Karpas-422 (cell line): ENCODE measurements at regions not wholly inside any gene's neighbourhood (a gene's known extent, or its start where the extent isn't known, plus 50 kb on each side); places are given as distances from the start of the nearest gene placed in this dataset.

Experiments used
- DNase-seq: peaks from one replicate; pipeline ENCODE4 v3.0.0-alpha.2; 2015
- H2AFZ ChIP-seq: fragments of 200-600 bp; sonication (generic); 2 replicates; pipeline ENCODE4 v1.6.1; 2014; ENCODE audit warnings: antibody characterized with exemption, low read length, mixed read lengths
- H3K27ac ChIP-seq: fragments of 200-600 bp; sonication (generic); 2 replicates; pipeline ENCODE4 v1.5.1; 2014; ENCODE audit warnings: mild to moderate bottlenecking, low read length, moderate library complexity
- H3K27me3 ChIP-seq: fragments of 200-600 bp; sonication (generic); 2 replicates; pipeline ENCODE4 v1.6.1; 2014; ENCODE audit warnings: low read length, mixed read lengths
- H3K36me3 ChIP-seq: fragments of 200-600 bp; sonication (generic); 2 replicates; pipeline ENCODE4 v1.6.1; 2014; ENCODE audit warnings: low read length, mixed read lengths; ENCODE audit not compliant: insufficient read depth
- H3K4me1 ChIP-seq: fragments of 200-600 bp; sonication (generic); 2 replicates; pipeline ENCODE4 v1.6.1; 2014; ENCODE audit warnings: mild to moderate bottlenecking, low read length, mixed read lengths
- H3K4me2 ChIP-seq: fragments of 200-600 bp; sonication (generic); 2 replicates; pipeline ENCODE4 v1.6.1; 2014; ENCODE audit warnings: low read length, low read depth, mild to moderate bottlenecking; ENCODE audit not compliant: poor library complexity, severe bottlenecking
- H3K4me3 ChIP-seq: fragments of 200-600 bp; sonication (generic); 2 replicates; pipeline ENCODE4 v1.5.1; 2014; ENCODE audit warnings: mild to moderate bottlenecking, antibody characterized with exemption, low read length, mixed read lengths
- H3K79me2 ChIP-seq: fragments of 200-600 bp; sonication (generic); 2 replicates; pipeline ENCODE4 v1.6.1; 2014; ENCODE audit warnings: mild to moderate bottlenecking, low read length, mixed read lengths
- H3K9ac ChIP-seq: fragments of 200-600 bp; sonication (generic); 2 replicates; pipeline ENCODE4 v1.6.0; 2014; ENCODE audit warnings: low read length
- H3K9me2 ChIP-seq: fragments of 200-600 bp; sonication (generic), shearing (Covaris generic); replicated peaks from 2 replicates; pipeline ENCODE4 v1.6.0; 2014; ENCODE audit warnings: mild to moderate bottlenecking, low read length, moderate library complexity; ENCODE audit not compliant: insufficient read depth
- H3K9me3 ChIP-seq: fragments of 300-700, 200-600 bp; sonication (generic); 2 replicates; pipeline ENCODE4 v1.6.1; 2014; ENCODE audit warnings: low read length, mixed read lengths
- H4K20me1 ChIP-seq: fragments of 200-600 bp; sonication (generic); 2 replicates; pipeline ENCODE4 v1.6.1; 2014; ENCODE audit warnings: mild to moderate bottlenecking, antibody characterized with exemption, low read length, low read depth; ENCODE audit not compliant: insufficient read depth

GRCh38 chr6:165229216-165229615 lies 80.2 kb downstream of the C6orf118 start:
- Histone ChIP-seq H3K9me3 (no peaks in the 10 kb centered on the region), H3K4me3 (no peak overlapping the region), H4K20me1 (no peaks in the 10 kb centered on the region), H3K36me3 (no peaks in the 10 kb centered on the region), H2AFZ (no peak overlapping the region), H3K4me2 (no peak overlapping the region), H3K9ac (no peak overlapping the region), H3K79me2 (no peaks in the 10 kb centered on the region), H3K27me3 (no peaks in the 10 kb centered on the region), H3K4me1 (no peaks in the 10 kb centered on the region), H3K9me2 (no peaks in the 10 kb centered on the region), H3K27ac (no peak overlapping the region)
- DNase-seq = no peak

GRCh38 chr6:165227644-165228329 lies 81.6 kb downstream of the C6orf118 start:
- Histone ChIP-seq H3K27ac (no peak overlapping the region), H3K9me2 (no peaks in the 10 kb centered on the region), H3K79me2 (no peaks in the 10 kb centered on the region), H3K36me3 (no peaks in the 10 kb centered on the region), H3K27me3 (no peaks in the 10 kb centered on the region), H3K9ac (no peak overlapping the region), H3K4me3 (no peak overlapping the region), H3K4me2 (no peak overlapping the region), H3K9me3 (no peaks in the 10 kb centered on the region), H2AFZ (no peak overlapping the region), H4K20me1 (no peaks in the 10 kb centered on the region), H3K4me1 (no peaks in the 10 kb centered on the region)
- DNase-seq = no peak

- H3K79me2 ChIP-seq = no peaks in the 10 kb centered on the region
- no peaks in the 10 kb centered on the region for H3K27me3 ChIP-seq
- no peak for DNase-seq
Measured at GRCh38 chr6:165223736-165224135, 85.7 kb downstream of the C6orf118 start.

GRCh38 chr6:165223101-165223500 lies 86.3 kb downstream of the C6orf118 start:
- Histone ChIP-seq H3K4me1 (no peaks in the 10 kb centered on the region), H3K9me3 (no peaks in the 10 kb centered on the region), H3K27ac (no peak overlapping the region), H4K20me1 (no peaks in the 10 kb centered on the region), H3K27me3 (no peaks in the 10 kb centered on the region), H3K9me2 (no peaks in the 10 kb centered on the region), H3K4me2 (no peak overlapping the region), H2AFZ (no peak overlapping the region), H3K79me2 (no peaks in the 10 kb centered on the region), H3K9ac (no peak overlapping the region), H3K4me3 (no peak overlapping the region), H3K36me3 (no peaks in the 10 kb centered on the region)
- no peak for DNase-seq

More at GRCh38 chr6:165223736-165224135, 85.7 kb downstream of the C6orf118 start:
- Histone ChIP-seq H3K36me3 (no peaks in the 10 kb centered on the region), H3K27ac (no peak overlapping the region), H3K9me3 (no peaks in the 10 kb centered on the region), H3K4me2 (no peak overlapping the region), H2AFZ (no peak overlapping the region), H3K9ac (no peak overlapping the region), H3K4me1 (no peaks in the 10 kb centered on the region), H4K20me1 (no peaks in the 10 kb centered on the region), H3K4me3 (no peak overlapping the region), H3K9me2 (no peaks in the 10 kb centered on the region)

- H3K4me1 ChIP-seq = no peaks in the 10 kb centered on the region
- DNase-seq = no peak
Measured at GRCh38 chr6:165222315-165223025, 86.9 kb downstream of the C6orf118 start.

GRCh38 chr6:165220045-165220444 lies 89.4 kb downstream of the C6orf118 start:
- no peaks in the 10 kb centered on the region for H3K36me3 ChIP-seq
- H3K9ac ChIP-seq = no peak overlapping the region
- no peaks in the 10 kb centered on the region for H4K20me1 ChIP-seq

More at GRCh38 chr6:165222315-165223025, 86.9 kb downstream of the C6orf118 start:
- Histone ChIP-seq H3K9me3 (no peaks in the 10 kb centered on the region), H3K79me2 (no peaks in the 10 kb centered on the region), H3K27me3 (no peaks in the 10 kb centered on the region), H3K27ac (no peak overlapping the region), H3K9ac (no peak overlapping the region), H3K4me2 (no peak overlapping the region), H4K20me1 (no peaks in the 10 kb centered on the region), H3K9me2 (no peaks in the 10 kb centered on the region), H3K36me3 (no peaks in the 10 kb centered on the region), H2AFZ (no peak overlapping the region), H3K4me3 (no peak overlapping the region)

GRCh38 chr6:165219629-165220028 lies 89.8 kb downstream of the C6orf118 start:
- Histone ChIP-seq H3K27ac (no peak overlapping the region), H3K4me3 (no peak overlapping the region), H3K79me2 (no peaks in the 10 kb centered on the region), H3K4me2 (no peak overlapping the region), H3K9ac (no peak overlapping the region), H3K9me3 (0 out of 2 replicates have a peak, but pooled peaks cover 3% of the 10 kb centered on the region), H3K36me3 (no peaks in the 10 kb centered on the region), H4K20me1 (no peaks in the 10 kb centered on the region), H3K27me3 (no peaks in the 10 kb centered on the region), H2AFZ (no peak overlapping the region), H3K4me1 (no peaks in the 10 kb centered on the region), H3K9me2 (no peaks in the 10 kb centered on the region; the same call in 1 of the 2 replicates)
- no peak for DNase-seq

More at GRCh38 chr6:165220045-165220444, 89.4 kb downstream of the C6orf118 start:
- Histone ChIP-seq H3K4me2 (no peak overlapping the region), H3K4me1 (no peaks in the 10 kb centered on the region), H3K4me3 (no peak overlapping the region), H3K27ac (no peak overlapping the region), H2AFZ (no peak overlapping the region), H3K27me3 (no peaks in the 10 kb centered on the region), H3K9me3 (0 out of 2 replicates have a peak, but pooled peaks cover 3% of the 10 kb centered on the region), H3K79me2 (no peaks in the 10 kb centered on the region), H3K9me2 (no peaks in the 10 kb centered on the region; the same call in 1 of the 2 replicates)
- no peak for DNase-seq

GRCh38 chr6:165218829-165219228 lies 90.6 kb downstream of the C6orf118 start:
- H2AFZ ChIP-seq = no peak overlapping the region
- H3K9me3 ChIP-seq = 0 out of 2 replicates have a peak, but pooled peaks cover 3% of the 10 kb centered on the region
- no peak overlapping the region for H3K4me3 ChIP-seq
- H3K36me3 ChIP-seq = no peaks in the 10 kb centered on the region
- H4K20me1 ChIP-seq = no peaks in the 10 kb centered on the region
- H3K4me2 ChIP-seq = no peak overlapping the region
- H3K79me2 ChIP-seq = no peaks in the 10 kb centered on the region
- no peak overlapping the region for H3K27ac ChIP-seq
- no peaks in the 10 kb centered on the region for H3K27me3 ChIP-seq
- no peak overlapping the region for H3K9ac ChIP-seq
- DNase-seq = no peak
- H3K9me2 ChIP-seq = no peaks in the 10 kb centered on the region; the same call in 1 of the 2 replicates
- H3K4me1 ChIP-seq = no peaks in the 10 kb centered on the region
